NCI-H2029 treated with DMSO at 0.1 percent for 48 hours (cell line): ENCODE measurements at regions not wholly inside any gene's neighbourhood (a gene's known extent, or its start where the extent isn't known, plus 50 kb on each side); places are given as distances from the start of the nearest gene placed in this dataset.

Experiments used
- DNase-seq: peaks from one replicate; lab custom pipeline; 2025; lab: John Stamatoyannopoulos, UW

GRCh38 chr16:13393816-13394215, 492.4 kb downstream of the SHISA9 start:
- no peak for DNase-seq

GRCh38 chr16:13394488-13394887, 493.1 kb downstream of the SHISA9 start:
- no peak for DNase-seq

DNA sequence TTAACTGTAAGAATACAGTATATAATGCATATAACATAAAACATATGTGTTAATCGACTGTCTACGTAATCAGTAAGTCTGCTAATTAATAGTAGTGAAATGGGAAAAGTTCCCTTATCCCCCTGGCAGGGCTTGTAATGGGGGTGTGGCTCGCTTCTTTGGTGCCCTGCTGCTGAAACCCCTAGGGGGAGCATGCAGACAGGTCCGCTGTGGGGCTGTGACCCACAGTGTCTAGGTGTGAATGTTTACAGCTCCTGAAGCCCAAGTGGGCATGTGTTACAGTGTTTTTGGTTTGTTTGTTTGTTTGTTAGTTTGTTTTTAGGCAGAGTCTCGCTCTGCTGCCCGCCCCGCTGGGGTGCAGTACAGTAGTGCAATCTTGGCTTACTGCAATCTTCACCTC, 495.7 kb downstream of the SHISA9 start:
- no peak for DNase-seq

GRCh38 chr16:13401641-13402040, 500.2 kb downstream of the SHISA9 start:
- no peak for DNase-seq

DNA sequence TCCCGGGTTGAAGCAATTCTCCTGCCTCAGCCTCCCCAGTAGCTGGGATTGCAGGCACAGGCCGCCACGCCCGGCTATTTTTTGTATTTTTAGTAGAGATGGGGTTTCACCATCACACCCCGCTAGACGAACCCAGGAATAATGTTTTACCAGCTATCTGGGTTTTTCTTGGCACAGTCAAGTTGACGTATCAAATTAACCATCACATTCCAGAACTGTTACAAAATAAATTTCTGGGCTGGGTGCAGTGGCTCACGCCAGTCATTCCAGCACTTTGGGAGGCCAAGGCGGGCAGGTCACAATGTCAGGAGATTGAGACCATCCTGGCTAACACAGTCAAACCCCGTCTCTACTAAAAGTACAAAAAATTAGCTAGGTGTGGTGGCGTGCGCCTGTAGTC, 501.2 kb downstream of the SHISA9 start:
- no peak for DNase-seq

- DNase-seq: no peak
Measured at GRCh38 chr16:13403326-13403725, 501.9 kb downstream of the SHISA9 start.

- no peak for DNase-seq
Measured at GRCh38 chr16:13414154-13414553, 505.8 kb upstream of the ERCC4 start.

DNA sequence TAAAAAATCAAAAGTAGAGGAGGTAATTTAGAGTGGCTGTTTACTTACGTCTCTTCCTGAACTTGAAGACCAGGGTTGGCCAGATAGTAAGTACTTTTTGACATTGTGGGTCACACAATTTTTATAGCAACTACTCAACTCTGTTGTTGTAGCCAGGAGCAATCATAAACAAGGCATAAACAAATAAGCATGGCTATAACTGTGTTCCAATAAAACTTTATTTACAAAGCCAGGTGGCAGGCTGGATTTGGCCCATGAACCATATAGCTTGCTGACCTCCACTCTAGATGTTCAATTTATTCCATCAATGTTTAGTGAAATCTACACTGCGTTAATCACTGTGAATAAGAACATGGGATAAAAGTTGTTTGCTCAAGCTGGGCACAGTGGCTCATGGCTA, 500.4 kb upstream of the ERCC4 start:
- no peak for DNase-seq

- DNase-seq: no peak
Measured at GRCh38 chr16:13421726-13422125, 498.2 kb upstream of the ERCC4 start.

DNA sequence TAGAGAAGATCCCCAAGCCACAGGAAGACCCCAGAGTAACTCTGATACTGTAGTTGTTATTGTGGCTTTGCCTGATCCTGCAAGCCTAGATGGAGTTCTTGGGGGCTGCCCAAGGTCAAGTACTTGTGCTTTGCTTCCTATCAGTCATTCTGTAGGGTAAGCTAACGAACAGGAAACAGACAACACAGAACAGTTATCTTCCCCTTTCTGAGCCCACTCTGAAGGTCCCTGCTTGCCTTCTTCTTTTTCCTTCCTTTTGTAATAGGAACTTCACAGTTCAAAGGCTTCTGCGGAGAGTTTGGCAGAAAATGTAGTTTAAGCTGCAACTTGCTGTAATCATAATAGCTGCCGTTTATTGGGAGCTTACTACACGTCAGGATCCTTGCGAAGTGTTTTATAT, 494.1 kb upstream of the ERCC4 start:
- no peak for DNase-seq

DNA sequence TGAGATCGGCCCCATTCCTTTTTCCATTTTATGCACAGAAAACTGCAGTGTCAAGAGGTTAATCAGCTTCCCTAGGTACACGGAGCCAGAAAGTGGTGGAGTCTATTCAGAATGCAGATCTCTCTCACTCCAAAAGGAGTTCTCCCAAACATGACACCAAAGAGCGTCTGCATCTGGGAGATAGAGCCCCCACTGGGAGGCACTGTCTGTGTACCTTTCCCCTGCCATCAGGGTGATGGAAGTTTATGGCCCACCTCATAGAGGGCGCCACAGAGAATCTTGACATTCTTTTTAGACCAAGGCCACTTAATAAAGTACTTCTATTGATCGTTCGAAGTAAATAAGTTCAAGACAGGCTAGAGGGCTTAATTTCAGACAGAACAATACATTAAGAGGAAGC, 493.7 kb upstream of the ERCC4 start:
- DNase-seq: no peak

GRCh38 chr16:13426736-13427135, 493.2 kb upstream of the ERCC4 start:
- DNase-seq: no peak

DNA sequence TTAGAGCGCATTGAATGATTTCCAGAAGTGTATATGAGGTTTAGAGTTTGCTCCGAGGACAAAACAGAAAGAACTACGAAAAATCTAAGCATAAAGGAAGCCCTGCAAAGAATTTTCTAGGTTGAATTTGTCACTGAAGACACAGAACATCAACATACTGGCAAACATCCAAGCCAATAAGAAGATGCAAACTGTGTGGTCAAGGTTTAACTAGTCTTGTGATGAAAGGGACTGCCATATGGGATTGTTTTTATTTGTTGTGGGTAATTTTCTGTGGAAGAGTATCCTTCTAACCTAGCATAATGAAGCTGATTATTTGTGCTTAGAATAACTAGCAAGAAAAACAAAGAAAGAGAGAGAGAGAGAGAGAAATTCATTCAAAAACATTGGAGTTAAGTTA, 492.0 kb upstream of the ERCC4 start:
- no peak for DNase-seq

DNA sequence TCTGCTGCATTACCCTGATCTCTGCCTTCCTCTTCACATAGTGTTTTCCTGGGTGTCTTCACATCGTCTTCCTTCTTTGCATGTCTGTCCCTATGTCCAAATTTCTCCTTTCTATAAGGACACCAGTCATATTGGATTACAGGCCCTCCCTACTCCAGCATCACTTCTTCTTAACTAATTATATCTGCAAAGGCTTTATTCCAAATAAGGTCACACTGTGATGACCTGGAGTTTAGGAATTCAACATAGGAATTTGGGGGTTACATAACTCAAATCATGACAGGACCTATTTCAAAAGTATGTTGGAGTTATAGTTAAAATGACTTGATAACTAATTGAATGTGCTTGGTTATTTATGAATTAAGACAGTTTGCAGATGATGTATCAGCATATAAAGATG, 490.5 kb upstream of the ERCC4 start:
- DNase-seq: no peak

DNA sequence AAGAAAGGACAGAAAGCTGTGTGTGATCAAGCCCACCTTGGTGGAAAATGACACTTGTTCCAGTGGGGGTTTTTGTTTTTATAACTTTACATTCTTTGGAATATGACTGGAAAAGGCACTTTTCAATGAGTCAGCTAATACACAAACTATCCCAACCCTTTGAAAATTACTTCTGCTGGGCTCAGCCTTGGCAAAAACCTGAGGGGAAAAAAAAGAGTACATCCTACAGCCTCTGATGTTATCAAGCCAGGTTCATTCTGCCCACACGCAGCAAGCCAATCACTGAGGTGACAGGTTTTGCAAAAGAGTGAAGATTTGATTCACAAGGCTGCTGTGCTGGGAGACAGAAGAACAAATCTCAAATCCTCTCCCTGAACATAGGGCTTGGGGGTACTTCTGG, 484.5 kb upstream of the ERCC4 start:
- DNase-seq: no peak

- no peak for DNase-seq
Measured at GRCh38 chr16:13435873-13436474, 484.0 kb upstream of the ERCC4 start.

DNA sequence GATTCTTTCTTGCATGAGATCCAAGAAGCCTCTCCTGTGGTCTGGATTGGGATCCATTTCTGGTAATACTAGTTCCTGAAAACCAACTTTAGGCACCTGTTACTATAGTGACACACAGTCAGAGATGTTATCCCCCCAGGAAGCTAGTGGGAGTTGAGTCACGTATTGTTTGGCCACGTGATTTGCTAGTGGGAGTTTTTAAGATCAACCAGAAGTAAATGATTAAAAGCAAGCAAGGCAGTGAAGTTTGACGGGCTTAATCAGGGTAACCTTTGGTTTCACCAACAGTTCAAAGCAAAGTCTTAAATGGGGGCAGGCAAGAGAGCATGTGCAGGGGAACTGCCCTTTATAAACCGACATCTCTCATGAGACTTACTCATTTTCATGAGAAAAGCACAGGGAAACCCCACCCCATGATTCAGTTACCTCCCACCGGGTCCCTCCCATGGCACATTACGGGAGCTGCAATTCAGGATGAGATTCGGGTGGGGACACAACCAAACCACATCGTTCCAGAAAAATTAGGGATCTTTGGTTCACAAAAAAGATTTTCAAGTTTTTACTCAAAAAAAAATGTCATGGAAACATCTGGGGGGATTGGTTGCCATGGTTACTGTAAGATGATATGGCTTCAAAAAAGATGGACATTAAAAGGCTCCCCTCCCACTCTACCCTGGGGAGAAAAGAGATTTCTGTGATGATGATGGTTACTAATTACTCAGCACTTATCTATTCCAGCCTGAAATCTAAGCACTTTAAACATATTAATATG, 483.1 kb upstream of the ERCC4 start:
- DNase-seq: no peak

GRCh38 chr16:13437413-13437795, 482.6 kb upstream of the ERCC4 start:
- DNase-seq: no peak

GRCh38 chr16:13438064-13438463, 481.9 kb upstream of the ERCC4 start:
- DNase-seq: no peak

- DNase-seq: no peak
Measured at GRCh38 chr16:13439766-13440165, 480.2 kb upstream of the ERCC4 start.

DNA sequence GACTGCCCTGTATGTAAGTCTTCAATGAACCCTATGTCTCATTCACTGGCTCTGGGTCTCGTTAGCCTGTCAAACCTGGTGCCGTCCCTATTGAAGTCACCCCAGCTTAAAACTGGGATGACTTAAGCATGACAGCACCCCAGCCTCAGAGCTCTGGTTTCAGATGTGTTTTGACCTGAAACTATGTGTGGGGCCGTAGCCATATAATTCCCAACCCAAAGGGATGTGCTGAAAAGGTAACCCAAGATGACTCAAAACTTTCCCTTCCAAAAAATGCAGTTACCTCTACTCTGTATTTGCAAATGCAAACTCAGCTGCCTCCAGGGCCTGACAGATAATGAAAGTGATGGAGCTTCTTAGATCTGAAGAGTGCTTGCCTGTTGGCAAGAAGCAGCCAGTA, 478.3 kb upstream of the ERCC4 start:
- no peak for DNase-seq

- no peak for DNase-seq
Measured at GRCh38 chr16:13448346-13448745, 471.6 kb upstream of the ERCC4 start.

- DNase-seq: peak; percentile 19
Measured at GRCh38 chr16:13453325-13453724, 466.6 kb upstream of the ERCC4 start.

DNA sequence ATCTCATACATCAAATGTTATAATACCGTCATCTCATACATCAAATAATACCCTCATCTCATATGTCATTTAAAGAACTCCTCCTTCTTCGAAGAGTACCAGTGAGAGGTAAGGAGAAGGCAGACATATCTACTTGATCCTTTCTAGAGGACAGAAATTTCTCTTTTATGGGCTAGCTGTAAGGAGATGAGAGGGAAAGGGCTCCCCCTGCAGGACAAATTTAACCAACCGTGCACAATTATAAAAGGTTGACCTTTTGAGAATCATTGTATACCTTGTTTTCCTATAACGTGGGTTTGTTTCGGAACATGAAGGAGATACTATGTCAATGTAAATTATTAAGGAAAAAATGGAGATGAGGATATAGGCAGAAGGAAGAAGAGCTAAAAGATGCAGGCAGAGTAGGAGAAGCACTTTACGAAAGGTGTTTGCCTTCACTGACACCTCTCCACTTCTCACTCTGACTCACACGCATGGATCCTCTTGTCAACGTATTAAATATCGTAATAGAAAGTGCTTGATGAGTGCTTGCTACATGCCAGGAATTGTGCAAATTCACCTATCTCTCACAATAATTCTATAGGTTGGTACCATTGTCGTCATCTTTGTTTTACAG, 465.9 kb upstream of the ERCC4 start:
- peak; percentile 23 for DNase-seq
